OCI-LY3 (cell line): ENCODE measurements at regions not wholly inside any gene's neighbourhood (a gene's known extent, or its start where the extent isn't known, plus 50 kb on each side); places are given as distances from the start of the nearest gene placed in this dataset.
"Not testable (repeated sequence)": the region's sequence is repeated elsewhere in the genome, so short reads cannot be mapped to it uniquely, and the experiment has no call there.

ENCODE experiments used
- H2AFZ ChIP-seq: fragments of 200-600, 300-600 bp; shearing (Covaris generic); 2 replicates; pipeline ENCODE4 v1.6.0; 2014; ENCODE audit warnings: antibody characterized with exemption, low read depth, low read length
- H3K27ac ChIP-seq: fragments of 200-600, 300-600 bp; sonication (generic); 2 replicates; pipeline ENCODE4 v1.5.1; 2014; ENCODE audit warnings: mild to moderate bottlenecking, low read length, moderate library complexity, mixed read lengths
- H3K27me3 ChIP-seq: fragments of 200-600, 300-600 bp; sonication (generic); 2 replicates; pipeline ENCODE4 v1.6.1; 2014; ENCODE audit warnings: low read depth, low read length, mixed read lengths
- H3K36me3 ChIP-seq: fragments of 200-600, 300-600 bp; sonication (generic); replicated peaks from 2 replicates; pipeline ENCODE3; 2014; ENCODE audit warnings: low read depth, low read length, mixed read lengths
- H3K4me1 ChIP-seq: fragments of 300-600, 200-600 bp; sonication (generic); 2 replicates; pipeline ENCODE4 v1.6.1; 2014; ENCODE audit warnings: low read length, mixed read lengths
- H3K4me2 ChIP-seq: fragments of 200-600, 300-600 bp; sonication (generic); 2 replicates; pipeline ENCODE4 v1.6.1; 2014; ENCODE audit warnings: low read length, mixed read lengths
- H3K4me3 ChIP-seq: fragments of 300-600, 200-600 bp; sonication (generic); 2 replicates; pipeline ENCODE4 v1.5.1; 2014; ENCODE audit warnings: antibody characterized with exemption, mild to moderate bottlenecking, low read length, moderate library complexity
- H3K79me2 ChIP-seq: fragments of 300-600, 200-600 bp; shearing (Covaris generic); 2 replicates; pipeline ENCODE4 v1.6.1; 2014; ENCODE audit warnings: mild to moderate bottlenecking, low read length, mixed read lengths
- H3K9ac ChIP-seq: fragments of 300-600, 200-600 bp; shearing (Covaris generic); 2 replicates; pipeline ENCODE4 v1.6.0; 2014; ENCODE audit warnings: mild to moderate bottlenecking, low read length, moderate library complexity
- H3K9me3 ChIP-seq: fragments of 200-600, 300-600 bp; shearing (Covaris generic); 2 replicates; pipeline ENCODE4 v1.6.1; 2014; ENCODE audit warnings: low read length, mixed read lengths; ENCODE audit not compliant: insufficient read depth
- H4K20me1 ChIP-seq: fragments of 200-600, 300-600 bp; sonication (generic); 2 replicates; pipeline ENCODE4 v1.6.1; 2016; ENCODE audit warnings: low read length, mixed read lengths; ENCODE audit not compliant: insufficient read depth
- EZH2phosphoT487 ChIP-seq: fragments of 200-600 bp; shearing (Covaris generic); IDR thresholded peaks from 2 replicates; pipeline ENCODE4 v1.6.1; 2018; ENCODE audit warnings: antibody characterized with exemption, mixed run types, low read depth
- TF ChIP-seq, protein P1 (sequence below): fragments of 200-600, 300-600 bp; sonication (generic); IDR thresholded peaks from 2 replicates; pipeline ENCODE4 v1.5.1; 2014; ENCODE audit warnings: antibody characterized with exemption, low read length, low read depth

DNA sequence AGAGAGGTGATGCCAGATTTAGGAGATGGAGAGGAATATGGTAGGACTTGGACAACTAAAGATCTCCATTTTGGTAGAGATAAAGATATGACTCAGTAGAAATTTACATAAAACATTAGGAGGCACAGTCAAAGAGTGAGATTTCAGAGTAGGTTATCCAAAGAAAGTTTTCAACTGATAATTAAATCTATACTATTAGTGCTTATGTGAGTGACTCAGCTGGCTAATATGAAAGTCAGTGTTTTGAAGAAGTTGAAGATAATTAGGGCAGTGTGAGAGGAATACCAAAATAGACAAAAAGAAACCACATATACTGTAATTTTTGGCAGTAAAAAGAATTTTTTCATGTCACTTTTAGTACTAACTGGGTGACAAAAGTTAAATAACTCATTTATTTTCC is 712.8 kb upstream of the HS3ST5 start:
- Histone ChIP-seq H3K9ac (no peak overlapping the region), H3K9me3 (no peaks in the 10 kb centered on the region), H3K4me3 (no peak overlapping the region), H3K36me3 (no peaks in the 10 kb centered on the region), H3K4me2 (peak overlapping the region; percentile 19), H3K27ac (peak overlapping the region; percentile 23; the same call in 1 of the 2 replicates), H3K79me2 (no peaks in the 10 kb centered on the region), H2AFZ (no peak overlapping the region), H3K4me1 (peaks cover 44% of the 10 kb centered on the region), H4K20me1 (no peaks in the 10 kb centered on the region), H3K27me3 (no peaks in the 10 kb centered on the region)
- TF ChIP-seq EZH2phosphoT487 = no peak
- TF ChIP-seq, protein P1, sequence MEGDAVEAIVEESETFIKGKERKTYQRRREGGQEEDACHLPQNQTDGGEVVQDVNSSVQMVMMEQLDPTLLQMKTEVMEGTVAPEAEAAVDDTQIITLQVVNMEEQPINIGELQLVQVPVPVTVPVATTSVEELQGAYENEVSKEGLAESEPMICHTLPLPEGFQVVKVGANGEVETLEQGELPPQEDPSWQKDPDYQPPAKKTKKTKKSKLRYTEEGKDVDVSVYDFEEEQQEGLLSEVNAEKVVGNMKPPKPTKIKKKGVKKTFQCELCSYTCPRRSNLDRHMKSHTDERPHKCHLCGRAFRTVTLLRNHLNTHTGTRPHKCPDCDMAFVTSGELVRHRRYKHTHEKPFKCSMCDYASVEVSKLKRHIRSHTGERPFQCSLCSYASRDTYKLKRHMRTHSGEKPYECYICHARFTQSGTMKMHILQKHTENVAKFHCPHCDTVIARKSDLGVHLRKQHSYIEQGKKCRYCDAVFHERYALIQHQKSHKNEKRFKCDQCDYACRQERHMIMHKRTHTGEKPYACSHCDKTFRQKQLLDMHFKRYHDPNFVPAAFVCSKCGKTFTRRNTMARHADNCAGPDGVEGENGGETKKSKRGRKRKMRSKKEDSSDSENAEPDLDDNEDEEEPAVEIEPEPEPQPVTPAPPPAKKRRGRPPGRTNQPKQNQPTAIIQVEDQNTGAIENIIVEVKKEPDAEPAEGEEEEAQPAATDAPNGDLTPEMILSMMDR = no peak

DNA sequence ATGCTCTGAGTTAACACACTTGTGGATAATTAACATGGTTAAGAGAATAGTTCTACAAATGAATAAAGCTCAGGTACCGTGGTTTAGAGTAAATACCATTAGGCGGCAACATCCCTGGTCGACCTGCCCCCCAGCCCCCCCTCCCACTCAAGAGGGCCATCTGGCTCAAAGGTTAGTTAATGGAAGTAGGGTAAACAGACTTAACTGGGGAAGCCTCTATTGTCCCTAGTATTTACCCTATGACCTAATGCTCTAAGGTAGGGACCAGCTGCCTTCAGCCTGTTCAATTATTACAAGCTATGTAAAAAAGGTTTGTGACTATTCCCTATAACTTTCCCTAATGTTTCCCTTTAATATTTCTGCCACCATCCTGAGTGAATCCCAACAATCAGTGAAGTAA is 711.4 kb upstream of the HS3ST5 start:
- H3K36me3 ChIP-seq, H4K20me1 ChIP-seq, H3K4me3 ChIP-seq, H3K9ac ChIP-seq, H3K9me3 ChIP-seq, H3K79me2 ChIP-seq, H3K27me3 ChIP-seq, H2AFZ ChIP-seq: not testable (repeated sequence)
- peak overlapping the region; percentile 76; the same call in 1 of the 2 replicates for H3K27ac ChIP-seq
- peaks cover 44% of the 10 kb centered on the region for H3K4me1 ChIP-seq
- 0 out of 2 replicates have a peak overlapping the region, but pooled peaks have one; percentile 56 for H3K4me2 ChIP-seq

DNA sequence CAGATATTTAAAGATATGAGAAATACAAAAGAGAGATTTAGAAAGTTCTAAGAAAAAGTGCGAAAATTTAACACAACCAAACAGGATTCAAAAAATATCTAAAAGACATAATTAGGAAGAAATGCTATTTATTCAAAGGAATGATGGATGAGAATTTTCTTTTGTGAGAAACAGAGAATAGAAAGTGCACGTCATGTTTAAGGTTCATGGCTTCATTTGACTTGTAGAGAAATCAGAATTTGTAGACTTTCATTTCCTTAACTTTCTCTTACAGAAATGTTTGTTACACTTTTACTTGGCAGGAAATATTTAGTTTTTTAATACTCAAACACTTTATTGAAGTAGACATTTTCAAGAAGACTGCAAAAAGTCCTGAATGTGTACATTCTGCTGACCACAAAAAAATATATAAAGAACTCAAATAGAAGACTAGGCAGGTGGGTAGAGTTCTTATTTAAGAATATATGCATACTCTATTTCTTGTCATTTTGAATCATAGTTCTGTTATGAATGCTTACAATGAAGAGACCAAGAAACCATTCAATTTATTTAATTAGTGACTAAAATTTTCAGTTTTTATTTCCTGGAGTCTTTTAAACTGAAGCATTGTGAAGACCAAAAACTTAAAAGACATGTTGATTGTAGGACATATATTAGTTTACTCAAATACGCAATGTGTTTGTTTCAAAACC is 710.5 kb upstream of the HS3ST5 start:
- H3K9ac ChIP-seq = 0 out of 2 replicates have a peak overlapping the region, but pooled peaks have one; percentile 16
- no peak for TF ChIP-seq EZH2phosphoT487
- TF ChIP-seq, protein P1 = no peak
- H3K36me3 ChIP-seq = no peaks in the 10 kb centered on the region
- no peaks in the 10 kb centered on the region for H3K79me2 ChIP-seq
- no peak overlapping the region for H2AFZ ChIP-seq
- H4K20me1 ChIP-seq = no peaks in the 10 kb centered on the region
- no peaks in the 10 kb centered on the region for H3K27me3 ChIP-seq
- peak overlapping the region; percentile 76 for H3K27ac ChIP-seq
- peak overlapping the region; percentile 56 for H3K4me2 ChIP-seq
- H3K4me1 ChIP-seq = peaks cover 37% of the 10 kb centered on the region
- no peaks in the 10 kb centered on the region for H3K9me3 ChIP-seq
- H3K4me3 ChIP-seq = peak overlapping the region; percentile 25

DNA sequence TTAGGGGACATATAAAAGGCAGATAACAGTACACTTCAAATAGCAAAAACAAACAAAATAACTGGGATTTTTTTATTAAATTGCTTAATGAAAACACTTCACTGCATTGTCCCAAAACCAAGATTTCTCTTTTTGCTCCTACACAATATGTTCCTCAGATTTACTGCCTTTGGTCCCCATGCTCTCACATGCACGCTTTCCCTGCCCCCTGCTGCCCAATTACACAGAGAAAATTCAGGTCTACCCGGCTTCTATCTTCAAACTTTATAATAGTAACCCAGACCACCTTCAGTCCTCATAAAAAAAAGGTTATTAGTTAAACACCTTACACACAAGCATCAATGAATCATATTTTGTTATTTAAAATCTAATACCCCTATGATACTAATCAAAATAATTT is 673.8 kb upstream of the HS3ST5 start:
- H3K9ac ChIP-seq = no peak overlapping the region
- no peak for TF ChIP-seq EZH2phosphoT487
- TF ChIP-seq, protein P1 = no peak
- no peaks in the 10 kb centered on the region for H3K9me3 ChIP-seq
- no peaks in the 10 kb centered on the region for H4K20me1 ChIP-seq
- no peaks in the 10 kb centered on the region for H3K27me3 ChIP-seq
- H3K79me2 ChIP-seq = no peaks in the 10 kb centered on the region
- H3K36me3 ChIP-seq = no peaks in the 10 kb centered on the region
- no peak overlapping the region for H3K4me3 ChIP-seq
- no peaks in the 10 kb centered on the region for H3K4me1 ChIP-seq
- no peak overlapping the region for H3K4me2 ChIP-seq
- H3K27ac ChIP-seq = no peak overlapping the region
- H2AFZ ChIP-seq = no peak overlapping the region
